H1 (cell line): ENCODE measurements at regions not wholly inside any gene's neighbourhood (a gene's known extent, or its start where the extent isn't known, plus 50 kb on each side); places are given as distances from the start of the nearest gene placed in this dataset.

Experiments
- CTCF ChIA-PET: fragments of 300-600 bp; sonication (Branson Sonifier 250); formaldehyde crosslinking; loops from one replicate; lab custom pipeline; 2021; ENCODE audit not compliant: partially characterized antibody; lab: Charles Lee
- POLR2A ChIA-PET: fragments of 300-600 bp; sonication (Branson Sonifier 250); formaldehyde crosslinking; loops from one replicate; lab custom pipeline; 2021; ENCODE audit warnings: inconsistent platforms; ENCODE audit not compliant: partially characterized antibody; lab: Charles Lee
- DNase-seq, 2 experiments: peaks; one replicate each; pipeline versions ENCODE4 v3.0.0 to v3.0.0-alpha.2; 2010 to 2022; ENCODE audit warnings: low spot score in 2 of 2, low read depth in 1 of 2, mixed read lengths in 1 of 2
- FAIRE-seq: peaks from 2 replicates; lab custom pipeline; 2011; peaks lifted over from hg19 to GRCh38; lab: Jason Lieb, UNC
- H2AFZ ChIP-seq: 2 replicates; pipeline ENCODE4 v1.8.1; 2012; ENCODE audit warnings: low read length, inconsistent platforms
- H2AK5ac ChIP-seq: 2 replicates; pipeline ENCODE4 v1.6.1; 2013; ENCODE audit warnings: low read depth, low read length
- H2BK120ac ChIP-seq: replicated peaks from 2 replicates; pipeline ENCODE3; 2013; ENCODE audit warnings: low read depth, low read length, inconsistent platforms
- H2BK12ac ChIP-seq: 2 replicates; pipeline ENCODE4 v1.6.1; 2013; ENCODE audit warnings: low read depth, low read length
- H2BK15ac ChIP-seq: 2 replicates; pipeline ENCODE4 v1.6.1; 2013; ENCODE audit warnings: low read length
- H2BK20ac ChIP-seq: 2 replicates; pipeline ENCODE4 v1.6.1; 2013; ENCODE audit warnings: low read length
- H2BK5ac ChIP-seq: 2 replicates; pipeline ENCODE4 v1.6.1; 2013; ENCODE audit warnings: low read depth, low read length
- H3K14ac ChIP-seq: 2 replicates; pipeline ENCODE4 v1.6.1; 2013; ENCODE audit warnings: inconsistent platforms; ENCODE audit not compliant: insufficient read length
- H3K18ac ChIP-seq: 2 replicates; pipeline ENCODE4 v1.6.1; 2013; ENCODE audit warnings: low read length; ENCODE audit errors: extremely low read depth
- H3K23ac ChIP-seq: 2 replicates; pipeline ENCODE4 v1.6.1; 2013; ENCODE audit warnings: inconsistent platforms; ENCODE audit not compliant: insufficient read length
- H3K23me2 ChIP-seq: 2 replicates; pipeline ENCODE4 v1.6.1; 2013; ENCODE audit warnings: low read depth, low read length
- H3K27ac ChIP-seq: 2 replicates; pipeline ENCODE4 v1.6.1; 2011; ENCODE audit warnings: low read depth, low read length, inconsistent platforms
- H3K27me3 ChIP-seq, 4 experiments: replicated peaks in 1 of 4; 1 replicate in 1 of 4; 2 replicates in 3 of 4; pipeline versions ENCODE4 v1.6.1 to v1.8.1; 2011 to 2013; ENCODE audit warnings: low read length in 3 of 4, mild to moderate bottlenecking in 3 of 4, inconsistent platforms in 2 of 4, mixed read lengths in 2 of 4, moderate library complexity in 1 of 4; ENCODE audit not compliant: control insufficient read depth in 3 of 4, insufficient read depth in 3 of 4; ENCODE audit errors: extremely low read depth in 1 of 4
- H3K36me3 ChIP-seq, 4 experiments: 2 replicates each; pipeline versions ENCODE4 v1.6.1 to v1.8.1; 2011 to 2013; ENCODE audit warnings: mild to moderate bottlenecking in 4 of 4, low read length in 3 of 4, moderate library complexity in 2 of 4, control low read depth in 1 of 4, inconsistent platforms in 1 of 4; ENCODE audit not compliant: insufficient read depth in 4 of 4, control insufficient read depth in 2 of 4
- H3K4ac ChIP-seq: replicated peaks from 2 replicates; pipeline ENCODE3; 2013; ENCODE audit warnings: low read length, low read depth, mixed read lengths, inconsistent platforms; ENCODE audit not compliant: insufficient read length
- H3K4me1 ChIP-seq, 4 experiments: replicated peaks in 1 of 4; 1 replicate in 1 of 4; 2 replicates in 3 of 4; pipeline versions ENCODE4 v1.6.1 to v1.8.1; 2011 to 2013; ENCODE audit warnings: low read length in 3 of 4, inconsistent platforms in 2 of 4, mixed read lengths in 1 of 4; ENCODE audit not compliant: insufficient read depth in 4 of 4, control insufficient read depth in 3 of 4
- H3K4me2 ChIP-seq, 2 experiments: 2 replicates each; pipeline versions ENCODE4 v1.6.1 to v1.8.1; 2011 to 2013; ENCODE audit warnings: low read depth in 2 of 2, low read length in 2 of 2, control low read depth in 1 of 2, inconsistent platforms in 1 of 2, mild to moderate bottlenecking in 1 of 2; ENCODE audit not compliant: insufficient read depth in 1 of 2
- H3K4me3 ChIP-seq, 4 experiments: fragments of 200-600, 300-600 bp in 1 of 4; sonication (generic), shearing (Covaris generic), sonication (Bioruptor Twin) in 1 of 4; 2 replicates each; pipeline versions ENCODE4 v1.5.1 to v1.8.1; 2011 to 2016; ENCODE audit warnings: low read length in 4 of 4, low read depth in 3 of 4, control low read depth in 2 of 4, inconsistent platforms in 2 of 4, mild to moderate bottlenecking in 2 of 4, mixed read lengths in 1 of 4, moderate library complexity in 1 of 4; ENCODE audit not compliant: insufficient read depth in 2 of 4; ENCODE audit errors: extremely low read depth in 1 of 4
- H3K56ac ChIP-seq: replicated peaks from 2 replicates; pipeline ENCODE3; 2013; ENCODE audit warnings: low read depth, mild to moderate bottlenecking, mixed read lengths, low read length, inconsistent platforms; ENCODE audit not compliant: insufficient read length
- H3K79me1 ChIP-seq: 2 replicates; pipeline ENCODE4 v1.6.1; 2013; ENCODE audit warnings: low read depth, low read length, control low read depth
- H3K79me2 ChIP-seq, 2 experiments: 2 replicates each; pipeline versions ENCODE4 v1.6.1 to v1.8.1; 2012 to 2013; ENCODE audit warnings: low read length in 2 of 2, mild to moderate bottlenecking in 2 of 2, inconsistent platforms in 1 of 2; ENCODE audit not compliant: insufficient read depth in 2 of 2, control insufficient read depth in 1 of 2
- H3K9ac ChIP-seq, 4 experiments: replicated peaks in 1 of 4; 1 replicate in 1 of 4; 2 replicates in 3 of 4; pipeline versions ENCODE4 v1.6.1 to v1.8.1; 2011 to 2013; ENCODE audit warnings: low read depth in 3 of 4, low read length in 3 of 4, control low read depth in 2 of 4, mild to moderate bottlenecking in 2 of 4, moderate library complexity in 2 of 4, inconsistent platforms in 1 of 4; ENCODE audit errors: extremely low read depth in 1 of 4
- H3K9me3 ChIP-seq, 2 experiments: 2 replicates each; pipeline versions ENCODE4 v1.6.1 to v1.8.1; 2012 to 2013; ENCODE audit warnings: mild to moderate bottlenecking in 2 of 2, moderate library complexity in 2 of 2, control low read depth in 1 of 2, inconsistent platforms in 1 of 2, low read depth in 1 of 2, low read length in 1 of 2, mixed read lengths in 1 of 2; ENCODE audit not compliant: insufficient read depth in 2 of 2
- H4K20me1 ChIP-seq, 2 experiments: replicated peaks in 1 of 2; 2 replicates each; pipeline versions ENCODE3 to v1.8.1; 2011 to 2013; ENCODE audit warnings: inconsistent platforms in 2 of 2, low read length in 2 of 2, mild to moderate bottlenecking in 1 of 2; ENCODE audit not compliant: insufficient read depth in 2 of 2, control insufficient read depth in 1 of 2
- H4K5ac ChIP-seq: 2 replicates; pipeline ENCODE4 v1.6.1; 2013; ENCODE audit warnings: low read length, low read depth, mixed read lengths, inconsistent platforms; ENCODE audit not compliant: insufficient read length
- H4K8ac ChIP-seq: 2 replicates; pipeline ENCODE4 v1.8.0; 2013; ENCODE audit warnings: mild to moderate bottlenecking, moderate library complexity, low read length, inconsistent platforms; ENCODE audit not compliant: insufficient read depth; ENCODE audit errors: extremely low read depth
- H4K91ac ChIP-seq: replicated peaks from 2 replicates; pipeline ENCODE3; 2013; ENCODE audit warnings: low read length, mixed read lengths, inconsistent platforms; ENCODE audit not compliant: insufficient read length
- RAD21 ChIP-seq, 2 experiments: IDR thresholded peaks in 1 of 2; conservative IDR thresholded peaks in 1 of 2; 2 replicates each; pipeline ENCODE4 v1.6.1; 2011; ENCODE audit warnings: low read depth in 2 of 2, low read length in 2 of 2, improper control_type of control experiment in 1 of 2, inconsistent platforms in 1 of 2, mild to moderate bottlenecking in 1 of 2, moderate library complexity in 1 of 2
- RXRA ChIP-seq: IDR thresholded peaks from 2 replicates; pipeline ENCODE4 v1.6.1; 2011; ENCODE audit warnings: low read depth, mild to moderate bottlenecking, low read length, moderate library complexity; ENCODE audit not compliant: insufficient read depth
- SP2 ChIP-seq: IDR thresholded peaks from 2 replicates; pipeline ENCODE4 v1.6.1; 2012; ENCODE audit warnings: mild to moderate bottlenecking, low read length, inconsistent platforms
- WGBS, 2 experiments: shearing (Covaris generic) in 1 of 2; methylation state at CpG; one replicate each; pipeline versions ENCODE4 v1.1.6 to v1.1.7; 2013 to 2015; ENCODE audit warnings: low lambda C conversion rate in 2 of 2, mixed read lengths in 2 of 2, inconsistent platforms in 1 of 2, low coverage in 1 of 2, missing lambda C conversion rate in 1 of 2; ENCODE audit not compliant: insufficient replicate concordance in 2 of 2, insufficient coverage in 1 of 2, insufficient read length in 1 of 2; ENCODE audit errors: extremely low coverage in 1 of 2, missing lambda C conversion rate in 1 of 2; 5-methylcytosine and 5-hydroxymethylcytosine counted together

GRCh38 chr10:3968727-3969126, 183.7 kb upstream of the KLF6 start:
- H3K9me3 ChIP-seq: no peaks in the 10 kb centered on the region
- no peaks in the 10 kb centered on the region for H3K79me2 ChIP-seq
- H2BK20ac ChIP-seq: no peak overlapping the region
- 93% methylated on average over 6 of the region's 6 CpGs; no CpG with 5 or more reads in 1 of the 2 experiments for WGBS, 2 experiments
- no peak overlapping the region for H3K4me2 ChIP-seq
- H3K27ac ChIP-seq: no peak overlapping the region
- H3K9ac ChIP-seq: no peak overlapping the region
- no peak overlapping the region for H2BK12ac ChIP-seq
- no peaks in the 10 kb centered on the region for H3K4me1 ChIP-seq
- no peak overlapping the region for H4K91ac ChIP-seq
- no peaks in the 10 kb centered on the region for H3K27me3 ChIP-seq
- no peaks in the 10 kb centered on the region for H3K23me2 ChIP-seq
- H3K4me3 ChIP-seq: no peak overlapping the region
- ChIA-PET CTCF (interaction anchor here (0.8 to 1.5 kb wide), 2 partner anchors 185 to 771 kb away, joined by 3 read pairs; no protein-coding TSS in a partner anchor), POLR2A (no interaction called here)
- no peak overlapping the region for H3K4ac ChIP-seq
- H2BK120ac ChIP-seq: no peak overlapping the region
- no peaks in the 10 kb centered on the region for H3K79me1 ChIP-seq
- no peak for DNase-seq
- H4K8ac ChIP-seq: no peak overlapping the region
- H2AFZ ChIP-seq: no peak overlapping the region
- H2AK5ac ChIP-seq: no peak overlapping the region
- no peak for TF ChIP-seq RXRA
- TF ChIP-seq RAD21 (IDR thresholded peaks at IDR 0.05 in 1 of 2, conservative IDR thresholded peaks at IDR 0.05 in 1 of 2; ENCODE audit: low read depth in 2 of 2, low read length in 2 of 2): no peak
- TF ChIP-seq SP2: no peak
- H3K23ac ChIP-seq: no peak overlapping the region
- H3K14ac ChIP-seq: no peak overlapping the region
- no peak overlapping the region for H3K18ac ChIP-seq
- no peaks in the 10 kb centered on the region for H3K36me3 ChIP-seq
- FAIRE-seq: no peak
- H4K20me1 ChIP-seq: no peaks in the 10 kb centered on the region
- no peak overlapping the region for H3K56ac ChIP-seq
- no peak overlapping the region for H2BK5ac ChIP-seq
- no peak overlapping the region for H2BK15ac ChIP-seq
- no peak overlapping the region for H4K5ac ChIP-seq
